ENCODE measurements at regions not wholly inside any gene's neighbourhood (a gene's known extent, or its start where the extent isn't known, plus 50 kb on each side); places are given as distances from the start of the nearest gene placed in this dataset.

DNA sequence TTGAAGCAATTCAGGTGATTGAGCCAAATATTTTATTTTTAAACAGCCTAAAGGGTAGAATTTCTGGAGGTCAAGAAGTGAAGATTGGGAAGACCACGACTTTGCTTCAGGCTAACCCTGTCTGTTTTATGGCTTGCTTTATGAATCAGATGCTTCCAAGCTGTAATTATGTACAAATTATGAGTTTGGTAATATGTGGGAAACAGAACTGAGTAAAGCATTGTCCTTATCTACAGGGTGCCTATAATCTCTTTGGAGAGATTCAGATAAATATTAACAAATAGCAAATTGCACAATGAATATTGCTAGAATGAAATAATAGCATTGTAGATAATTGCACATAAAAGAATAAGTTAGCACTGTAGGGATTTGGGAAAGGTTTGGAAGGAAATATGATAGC lies 539.4 kb upstream of the CDH2 start:
- Histone ChIP-seq H3K4me1 (ENCODE audit: insufficient read depth, low read length, poor library complexity, severe bottlenecking) (no peaks in the 10 kb centered on the region), H3K9me2 (replicated peaks; ENCODE audit: low read depth, low read length) (no peaks in the 10 kb centered on the region), H3K27me3 (ENCODE audit: insufficient read depth, low read length, poor library complexity, severe bottlenecking) (no peaks in the 10 kb centered on the region), H3K4me3 (ENCODE audit: low read length, poor library complexity, severe bottlenecking) (no peak overlapping the region), H3F3A (ENCODE audit: low read depth) (no peaks in the 10 kb centered on the region), H3K36me3 (ENCODE audit: insufficient read depth, low read length) (no peaks in the 10 kb centered on the region), H4K20me1 (ENCODE audit: insufficient read depth, low read length, poor library complexity, severe bottlenecking) (no peaks in the 10 kb centered on the region), H2AFZ (ENCODE audit: low read length) (no peak overlapping the region), H3K9ac (ENCODE audit: low read depth, low read length, poor library complexity, severe bottlenecking) (no peak overlapping the region), H3K9me3 (ENCODE audit: insufficient read depth, low read depth, low read length) (no peaks in the 10 kb centered on the region), H3K4me2 (ENCODE audit: low read depth, low read length, poor library complexity, severe bottlenecking) (no peak overlapping the region), H3K79me2 (ENCODE audit: insufficient read depth, low read length) (no peaks in the 10 kb centered on the region)
- TF ChIP-seq CTCF (conservative IDR thresholded peaks at IDR 0.05; ENCODE audit: low read length) (no peak), EZH2phosphoT487 (IDR thresholded peaks at IDR 0.05; ENCODE audit: borderline replicate concordance) (no peak)

GRCh38 chr18:28715206-28715605 lies 538.3 kb upstream of the CDH2 start:
- Histone ChIP-seq H3K4me2 (ENCODE audit: low read depth, low read length, poor library complexity, severe bottlenecking) (no peak overlapping the region), H3K9ac (ENCODE audit: low read depth, low read length, poor library complexity, severe bottlenecking) (no peak overlapping the region), H4K20me1 (ENCODE audit: insufficient read depth, low read length, poor library complexity, severe bottlenecking) (no peaks in the 10 kb centered on the region), H3K9me2 (replicated peaks; ENCODE audit: low read depth, low read length) (no peaks in the 10 kb centered on the region), H3F3A (ENCODE audit: low read depth) (no peaks in the 10 kb centered on the region), H2AFZ (ENCODE audit: low read length) (no peak overlapping the region), H3K9me3 (ENCODE audit: insufficient read depth, low read depth, low read length) (no peaks in the 10 kb centered on the region), H3K36me3 (ENCODE audit: insufficient read depth, low read length) (no peaks in the 10 kb centered on the region), H3K4me3 (ENCODE audit: low read length, poor library complexity, severe bottlenecking) (no peak overlapping the region), H3K79me2 (ENCODE audit: insufficient read depth, low read length) (no peaks in the 10 kb centered on the region), H3K27me3 (ENCODE audit: insufficient read depth, low read length, poor library complexity, severe bottlenecking) (no peaks in the 10 kb centered on the region), H3K4me1 (ENCODE audit: insufficient read depth, low read length, poor library complexity, severe bottlenecking) (no peaks in the 10 kb centered on the region)
- TF ChIP-seq EZH2phosphoT487 (IDR thresholded peaks at IDR 0.05; ENCODE audit: borderline replicate concordance) = no peak
- TF ChIP-seq CTCF (conservative IDR thresholded peaks at IDR 0.05; ENCODE audit: low read length) = no peak

DNA sequence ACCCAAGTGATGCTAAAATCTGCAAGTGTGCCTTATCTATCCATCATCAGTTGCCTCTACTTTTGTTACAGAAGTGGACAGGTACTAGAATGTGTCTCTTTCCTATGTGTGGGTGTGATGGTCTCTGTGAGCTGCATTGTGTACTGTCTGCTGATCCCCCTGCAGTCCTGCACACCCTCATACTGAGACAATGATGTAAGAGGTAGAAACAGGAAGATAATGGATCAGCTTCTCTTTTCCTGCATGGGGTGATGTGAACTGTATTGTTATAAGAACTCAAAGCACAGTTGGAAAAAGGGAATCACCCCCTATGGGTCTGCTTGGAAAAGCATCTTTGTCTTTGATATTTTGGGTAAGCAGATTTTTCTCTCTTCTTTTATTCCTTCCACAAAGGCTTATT lies 537.6 kb upstream of the CDH2 start:
- Histone ChIP-seq H3K9me2 (replicated peaks; ENCODE audit: low read depth, low read length) (no peaks in the 10 kb centered on the region), H3K4me2 (ENCODE audit: low read depth, low read length, poor library complexity, severe bottlenecking) (no peak overlapping the region), H3K36me3 (ENCODE audit: insufficient read depth, low read length) (no peaks in the 10 kb centered on the region), H3F3A (ENCODE audit: low read depth) (no peaks in the 10 kb centered on the region), H3K27me3 (ENCODE audit: insufficient read depth, low read length, poor library complexity, severe bottlenecking) (no peaks in the 10 kb centered on the region), H4K20me1 (ENCODE audit: insufficient read depth, low read length, poor library complexity, severe bottlenecking) (no peaks in the 10 kb centered on the region), H3K9me3 (ENCODE audit: insufficient read depth, low read depth, low read length) (no peaks in the 10 kb centered on the region), H3K4me1 (ENCODE audit: insufficient read depth, low read length, poor library complexity, severe bottlenecking) (no peaks in the 10 kb centered on the region), H3K79me2 (ENCODE audit: insufficient read depth, low read length) (no peaks in the 10 kb centered on the region), H3K4me3 (ENCODE audit: low read length, poor library complexity, severe bottlenecking) (no peak overlapping the region), H3K9ac (ENCODE audit: low read depth, low read length, poor library complexity, severe bottlenecking) (no peak overlapping the region), H2AFZ (ENCODE audit: low read length) (no peak overlapping the region)
- TF ChIP-seq EZH2phosphoT487 (IDR thresholded peaks at IDR 0.05; ENCODE audit: borderline replicate concordance) = no peak
- no peak for TF ChIP-seq CTCF (conservative IDR thresholded peaks at IDR 0.05; ENCODE audit: low read length)
